ENCODE measurements at regions not wholly inside any gene's neighbourhood (a gene's known extent, or its start where the extent isn't known, plus 50 kb on each side); places are given as distances from the start of the nearest gene placed in this dataset.

DNA sequence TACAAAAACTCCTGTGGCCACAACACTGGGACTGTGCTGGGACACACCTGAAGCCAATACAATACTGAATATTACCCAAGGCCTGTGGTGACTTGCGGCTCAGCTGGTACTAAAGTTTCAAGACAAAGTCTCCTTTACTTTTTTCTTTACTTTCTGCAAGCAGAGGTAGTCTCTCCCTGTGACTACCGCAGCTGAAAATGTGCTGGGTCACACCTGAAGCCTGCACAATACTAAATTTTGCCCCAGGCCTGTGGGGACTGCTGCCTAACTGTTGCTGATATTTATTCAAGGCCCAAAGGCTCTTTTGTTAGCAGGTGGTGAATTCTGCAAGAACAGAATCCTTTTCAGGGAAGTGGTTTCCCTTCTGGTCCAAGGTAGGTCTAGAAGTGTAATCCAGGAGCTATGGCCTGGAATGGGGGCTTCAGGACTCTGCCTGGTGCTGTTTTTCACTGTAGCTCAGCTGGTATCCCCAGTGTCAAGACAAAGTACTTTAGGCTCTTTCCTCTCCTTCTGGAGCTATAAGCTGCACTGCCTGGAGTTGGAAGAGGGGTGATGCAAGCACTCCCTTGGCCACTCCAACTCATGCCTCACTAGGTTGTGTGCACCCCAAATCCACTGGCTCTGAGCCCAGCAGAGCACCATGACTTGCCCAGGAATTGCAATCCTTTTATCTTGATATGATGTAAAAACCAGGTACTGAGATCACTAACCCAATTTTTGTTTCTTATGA lies 489.4 kb downstream of the TECRL start:
- Histone ChIP-seq H3K36me3 (no peaks in the 10 kb centered on the region), H3K27me3 (ENCODE audit: low read depth) (no peaks in the 10 kb centered on the region), H3K4me3 (no peak overlapping the region), H3K4me1 (no peaks in the 10 kb centered on the region), H3K27ac (no peak overlapping the region), H3K9me3 (no peaks in the 10 kb centered on the region)
- ATAC-seq (no peak), DNase-seq (no peak)
- TF ChIP-seq, protein P1, sequence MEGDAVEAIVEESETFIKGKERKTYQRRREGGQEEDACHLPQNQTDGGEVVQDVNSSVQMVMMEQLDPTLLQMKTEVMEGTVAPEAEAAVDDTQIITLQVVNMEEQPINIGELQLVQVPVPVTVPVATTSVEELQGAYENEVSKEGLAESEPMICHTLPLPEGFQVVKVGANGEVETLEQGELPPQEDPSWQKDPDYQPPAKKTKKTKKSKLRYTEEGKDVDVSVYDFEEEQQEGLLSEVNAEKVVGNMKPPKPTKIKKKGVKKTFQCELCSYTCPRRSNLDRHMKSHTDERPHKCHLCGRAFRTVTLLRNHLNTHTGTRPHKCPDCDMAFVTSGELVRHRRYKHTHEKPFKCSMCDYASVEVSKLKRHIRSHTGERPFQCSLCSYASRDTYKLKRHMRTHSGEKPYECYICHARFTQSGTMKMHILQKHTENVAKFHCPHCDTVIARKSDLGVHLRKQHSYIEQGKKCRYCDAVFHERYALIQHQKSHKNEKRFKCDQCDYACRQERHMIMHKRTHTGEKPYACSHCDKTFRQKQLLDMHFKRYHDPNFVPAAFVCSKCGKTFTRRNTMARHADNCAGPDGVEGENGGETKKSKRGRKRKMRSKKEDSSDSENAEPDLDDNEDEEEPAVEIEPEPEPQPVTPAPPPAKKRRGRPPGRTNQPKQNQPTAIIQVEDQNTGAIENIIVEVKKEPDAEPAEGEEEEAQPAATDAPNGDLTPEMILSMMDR (IDR thresholded peaks at IDR 0.05), result no peak
- intact Hi-C loops (cut with DNase I), result no loop called here

DNA sequence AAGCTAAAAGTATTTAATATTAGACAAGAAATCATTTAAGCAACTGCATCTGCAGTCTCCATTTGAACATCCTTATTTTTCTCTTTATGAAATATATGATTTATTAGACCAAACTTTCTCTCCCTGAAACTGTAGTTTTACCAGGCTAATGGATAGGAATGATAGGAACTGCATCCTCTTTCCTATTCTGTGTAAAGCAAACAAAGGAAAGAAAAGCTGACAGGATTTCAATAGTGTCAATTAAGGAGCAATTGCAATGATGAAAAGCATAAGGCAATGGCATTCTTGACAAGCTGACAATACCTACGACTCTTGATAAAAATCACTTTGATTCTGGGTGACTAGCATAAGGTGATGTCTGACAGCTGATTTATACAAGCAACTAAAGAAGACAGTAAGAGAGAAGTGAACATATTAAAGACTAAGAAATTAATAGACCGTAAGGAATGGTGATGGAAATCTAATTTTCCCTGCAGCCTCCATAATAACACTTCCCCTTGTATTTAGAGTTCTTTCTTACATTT lies 502.5 kb downstream of the TECRL start:
- DNase-seq (no peak), ATAC-seq (no peak)
- no peaks in the 10 kb centered on the region for H3K36me3 ChIP-seq
- H3K27ac ChIP-seq, result no peak overlapping the region
- no peak overlapping the region for H3K4me3 ChIP-seq
- TF ChIP-seq, protein P1 (IDR thresholded peaks at IDR 0.05), result no peak
- H3K9me3 ChIP-seq, result no peaks in the 10 kb centered on the region
- H3K27me3 ChIP-seq (ENCODE audit: low read depth), result no peaks in the 10 kb centered on the region
- no peaks in the 10 kb centered on the region for H3K4me1 ChIP-seq
- intact Hi-C loops (cut with DNase I), result no loop called here

GRCh38 chr4:63904201-63904600 lies 505.0 kb downstream of the TECRL start:
- DNase-seq, result no peak

DNA sequence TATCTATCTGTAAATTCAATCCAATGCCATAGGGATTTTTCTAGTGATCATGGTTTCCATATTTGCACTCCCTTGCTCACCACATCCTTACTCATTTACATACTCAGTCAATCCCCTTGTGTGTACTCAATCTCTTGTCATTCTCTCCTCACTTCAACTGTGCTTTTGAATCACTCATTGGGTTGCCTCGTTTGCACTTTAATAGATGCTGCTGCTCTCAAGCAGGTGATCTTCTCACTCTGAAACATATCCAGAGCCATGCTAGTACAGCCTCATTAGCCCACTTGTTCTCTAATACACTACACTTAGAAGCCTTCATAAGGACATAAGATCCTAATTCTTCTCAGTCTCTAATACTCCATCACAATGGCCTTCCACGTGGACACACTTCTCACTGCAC lies 507.9 kb downstream of the TECRL start:
- Histone ChIP-seq H3K36me3 (no peaks in the 10 kb centered on the region), H3K9me3 (no peaks in the 10 kb centered on the region), H3K4me3 (no peak overlapping the region), H3K27ac (no peak overlapping the region), H3K27me3 (ENCODE audit: low read depth) (no peaks in the 10 kb centered on the region), H3K4me1 (no peaks in the 10 kb centered on the region)
- TF ChIP-seq, protein P1 (IDR thresholded peaks at IDR 0.05), result no peak
- intact Hi-C loops (cut with DNase I), result no loop called here
- ATAC-seq (no peak), DNase-seq (no peak)

More at GRCh38 chr4:63904201-63904600, 505.0 kb downstream of the TECRL start:
- Histone ChIP-seq H3K9me3 (no peaks in the 10 kb centered on the region), H3K36me3 (no peaks in the 10 kb centered on the region), H3K27ac (no peak overlapping the region), H3K4me1 (no peaks in the 10 kb centered on the region), H3K27me3 (ENCODE audit: low read depth) (no peaks in the 10 kb centered on the region), H3K4me3 (no peak overlapping the region)
- intact Hi-C loops (cut with DNase I), result no loop called here
- TF ChIP-seq, protein P1 (IDR thresholded peaks at IDR 0.05), result no peak
- no peak for ATAC-seq

DNA sequence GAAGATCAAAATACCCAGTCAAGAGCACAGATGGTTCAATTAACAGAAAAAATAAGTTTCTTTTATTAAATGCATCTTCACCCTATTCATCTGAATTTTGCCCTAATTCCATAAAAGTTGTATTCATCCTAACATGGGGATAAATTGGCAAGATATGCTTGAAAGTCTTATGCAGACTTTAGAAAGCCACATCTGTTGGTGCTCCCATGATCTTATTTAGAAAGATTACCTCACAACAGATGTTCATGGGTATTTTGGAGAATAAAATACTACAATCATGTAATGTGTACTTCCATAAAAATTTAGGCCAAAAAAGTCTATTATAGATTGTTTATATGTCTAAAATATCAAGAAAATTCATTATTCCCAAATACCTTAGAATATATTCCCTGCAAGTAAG lies 510.3 kb downstream of the TECRL start:
- no peaks in the 10 kb centered on the region for H3K4me1 ChIP-seq
- ATAC-seq, result no peak
- DNase-seq, result no peak
- H3K4me3 ChIP-seq, result no peak overlapping the region
- H3K9me3 ChIP-seq, result no peaks in the 10 kb centered on the region
- H3K27ac ChIP-seq, result no peak overlapping the region
- no peaks in the 10 kb centered on the region for H3K36me3 ChIP-seq
- TF ChIP-seq, protein P1 (IDR thresholded peaks at IDR 0.05), result no peak
- intact Hi-C loops (cut with DNase I), result no loop called here
- no peaks in the 10 kb centered on the region for H3K27me3 ChIP-seq (ENCODE audit: low read depth)

Measured in lower lobe of right lung (tissue), 2 donors.